Kidney epithelial cell (primary cell): ENCODE measurements at regions not wholly inside any gene's neighbourhood (a gene's known extent, or its start where the extent isn't known, plus 50 kb on each side); places are given as distances from the start of the nearest gene placed in this dataset.
A peak's percentile ranks its signal among the peaks of the same experiment; 100 is the strongest.

Experiments
- DNase-seq: peaks from one replicate; pipeline ENCODE4 v3.0.0-alpha.2; 2010; ENCODE audit warnings: low read depth
- H3K27me3 ChIP-seq: 2 replicates; pipeline ENCODE4 v1.6.0; 2011; ENCODE audit warnings: low read length; ENCODE audit not compliant: control insufficient read depth, insufficient read depth
- H3K36me3 ChIP-seq: 2 replicates; pipeline ENCODE4 v1.5.1; 2011; ENCODE audit warnings: low read length; ENCODE audit not compliant: control insufficient read depth, insufficient read depth
- H3K4me3 ChIP-seq: 2 replicates; pipeline ENCODE4 v1.5.1; 2011; ENCODE audit warnings: low read depth, mild to moderate bottlenecking, control low read depth, low read length
- CTCF ChIP-seq: IDR thresholded peaks from 2 replicates; pipeline ENCODE4 v1.5.1; 2011; ENCODE audit warnings: mild to moderate bottlenecking, moderate library complexity, low read length, control low read depth, inconsistent platforms; ENCODE audit not compliant: insufficient read depth, poor library complexity, severe bottlenecking

GRCh38 chr18:55768255-55768654, 180.3 kb upstream of the TCF4 start:
- H3K4me3 ChIP-seq: no peak overlapping the region
- H3K36me3 ChIP-seq: no peaks in the 10 kb centered on the region
- H3K27me3 ChIP-seq: no peaks in the 10 kb centered on the region
- TF ChIP-seq CTCF: no peak
- no peak for DNase-seq

- Histone ChIP-seq H3K36me3 (no peaks in the 10 kb centered on the region), H3K27me3 (no peaks in the 10 kb centered on the region), H3K4me3 (no peak overlapping the region)
- no peak for TF ChIP-seq CTCF
- DNase-seq: no peak
These were observed 176.4 kb upstream of the TCF4 start for GRCh38 chr18:55764386-55764785.

- DNase-seq: no peak
- Histone ChIP-seq H3K36me3 (no peaks in the 10 kb centered on the region), H3K4me3 (no peak overlapping the region), H3K27me3 (no peaks in the 10 kb centered on the region)
- no peak for TF ChIP-seq CTCF
These were observed 175.8 kb upstream of the TCF4 start for GRCh38 chr18:55763805-55764204.

GRCh38 chr18:55763298-55763697, 175.3 kb upstream of the TCF4 start:
- H3K36me3 ChIP-seq: no peaks in the 10 kb centered on the region
- no peaks in the 10 kb centered on the region for H3K27me3 ChIP-seq
- TF ChIP-seq CTCF: peak; percentile 9
- DNase-seq: peak; percentile 85
- no peak overlapping the region for H3K4me3 ChIP-seq

- Histone ChIP-seq H3K36me3 (no peaks in the 10 kb centered on the region), H3K27me3 (no peaks in the 10 kb centered on the region), H3K4me3 (no peak overlapping the region)
- no peak for DNase-seq
- no peak for TF ChIP-seq CTCF
These were observed 174.4 kb upstream of the TCF4 start for GRCh38 chr18:55762424-55762823.

GRCh38 chr18:55753643-55754263, 165.8 kb upstream of the TCF4 start:
- H3K27me3 ChIP-seq: no peaks in the 10 kb centered on the region
- no peak for DNase-seq
- no peaks in the 10 kb centered on the region for H3K36me3 ChIP-seq
- H3K4me3 ChIP-seq: no peak overlapping the region
- TF ChIP-seq CTCF: no peak
